ENCODE measurements at regions not wholly inside any gene's neighbourhood (a gene's known extent, or its start where the extent isn't known, plus 50 kb on each side); places are given as distances from the start of the nearest gene placed in this dataset.

GRCh38 chr3:144235489-144235888, 263.9 kb downstream of the DIPK2A start:
- no peak for DNase-seq
- H3K36me3 ChIP-seq (ENCODE audit: insufficient read depth, low read length) = no peaks in the 10 kb centered on the region
- Mint-ChIP-seq H3K4me3 (no peak overlapping the region), H3K27me3 (peaks cover 15% of the 10 kb centered on the region), H3K27ac (no peak overlapping the region), H3K36me3 (ENCODE audit: low read depth) (no peaks in the 10 kb centered on the region), H3K9me3 (no peaks in the 10 kb centered on the region), H3K4me1 (ENCODE audit: low read depth) (no peaks in the 10 kb centered on the region)
- no peaks in the 10 kb centered on the region for H3K4me1 ChIP-seq (ENCODE audit: insufficient read depth, low read length)
- H3K27ac ChIP-seq (ENCODE audit: low read depth in 1 of 2, low read length in 2 of 2) = no peak overlapping the region
- intact Hi-C loops (cut with DNase I, micrococcal nuclease) = no loop called here
- no peaks in the 10 kb centered on the region for H3K9me3 ChIP-seq (ENCODE audit: control insufficient read depth in 1 of 2, insufficient read depth in 1 of 2, low read length in 2 of 2)
- TF ChIP-seq, protein P1, sequence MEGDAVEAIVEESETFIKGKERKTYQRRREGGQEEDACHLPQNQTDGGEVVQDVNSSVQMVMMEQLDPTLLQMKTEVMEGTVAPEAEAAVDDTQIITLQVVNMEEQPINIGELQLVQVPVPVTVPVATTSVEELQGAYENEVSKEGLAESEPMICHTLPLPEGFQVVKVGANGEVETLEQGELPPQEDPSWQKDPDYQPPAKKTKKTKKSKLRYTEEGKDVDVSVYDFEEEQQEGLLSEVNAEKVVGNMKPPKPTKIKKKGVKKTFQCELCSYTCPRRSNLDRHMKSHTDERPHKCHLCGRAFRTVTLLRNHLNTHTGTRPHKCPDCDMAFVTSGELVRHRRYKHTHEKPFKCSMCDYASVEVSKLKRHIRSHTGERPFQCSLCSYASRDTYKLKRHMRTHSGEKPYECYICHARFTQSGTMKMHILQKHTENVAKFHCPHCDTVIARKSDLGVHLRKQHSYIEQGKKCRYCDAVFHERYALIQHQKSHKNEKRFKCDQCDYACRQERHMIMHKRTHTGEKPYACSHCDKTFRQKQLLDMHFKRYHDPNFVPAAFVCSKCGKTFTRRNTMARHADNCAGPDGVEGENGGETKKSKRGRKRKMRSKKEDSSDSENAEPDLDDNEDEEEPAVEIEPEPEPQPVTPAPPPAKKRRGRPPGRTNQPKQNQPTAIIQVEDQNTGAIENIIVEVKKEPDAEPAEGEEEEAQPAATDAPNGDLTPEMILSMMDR (IDR thresholded peaks at IDR 0.05) = no peak
- CTCF ChIA-PET = no interaction called here
- no peak overlapping the region for H3K4me3 ChIP-seq (ENCODE audit: low read length)
- no peak for ATAC-seq (ENCODE audit: poor library complexity)
- no peaks in the 10 kb centered on the region for H3K27me3 ChIP-seq (ENCODE audit: control insufficient read depth in 1 of 2, insufficient read depth in 2 of 2, low read length in 2 of 2)
- POLR2A ChIA-PET = no interaction called here

- Histone ChIP-seq H3K27ac (ENCODE audit: low read depth in 1 of 2, low read length in 2 of 2) (no peak overlapping the region), H3K27me3 (ENCODE audit: control insufficient read depth in 1 of 2, insufficient read depth in 2 of 2, low read length in 2 of 2) (no peaks in the 10 kb centered on the region), H3K36me3 (ENCODE audit: insufficient read depth, low read length) (no peaks in the 10 kb centered on the region), H3K4me3 (ENCODE audit: low read length) (no peak overlapping the region), H3K4me1 (ENCODE audit: insufficient read depth, low read length) (no peaks in the 10 kb centered on the region), H3K9me3 (ENCODE audit: control insufficient read depth in 1 of 2, insufficient read depth in 1 of 2, low read length in 2 of 2) (no peaks in the 10 kb centered on the region)
- ChIA-PET CTCF (no interaction called here), POLR2A (no interaction called here)
- DNase-seq = no peak
- intact Hi-C loops (cut with DNase I, micrococcal nuclease) = no loop called here
- H3K4me3 Mint-ChIP-seq = no peak overlapping the region
- H3K27me3 Mint-ChIP-seq = peaks cover 15% of the 10 kb centered on the region
- H3K27ac Mint-ChIP-seq = no peak overlapping the region
- TF ChIP-seq, protein P1 (IDR thresholded peaks at IDR 0.05) = no peak
- H3K36me3 Mint-ChIP-seq (ENCODE audit: low read depth) = no peaks in the 10 kb centered on the region
- ATAC-seq (ENCODE audit: poor library complexity) = no peak
- H3K9me3 Mint-ChIP-seq = no peaks in the 10 kb centered on the region
- H3K4me1 Mint-ChIP-seq (ENCODE audit: low read depth) = no peaks in the 10 kb centered on the region
Measured at GRCh38 chr3:144237351-144237750, 265.7 kb downstream of the DIPK2A start.

DNA sequence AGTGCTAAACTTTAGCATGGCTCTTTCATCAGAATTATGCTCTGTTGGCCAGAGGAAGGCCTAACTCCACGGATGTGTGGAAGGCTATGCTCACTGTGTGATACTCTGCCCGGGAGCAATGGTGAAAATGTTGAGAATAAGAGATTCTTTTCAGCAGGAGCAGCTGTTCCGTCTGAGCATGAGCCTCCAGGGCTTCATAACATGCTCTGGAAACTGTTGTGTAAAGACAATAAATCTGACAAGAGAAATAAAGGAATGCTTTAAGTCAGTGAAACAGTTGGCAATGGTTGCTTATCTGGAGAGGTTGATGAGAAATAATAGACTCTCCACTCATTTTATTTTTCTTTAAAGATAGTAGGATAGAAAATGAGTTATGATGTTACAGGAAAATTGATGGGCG, 269.8 kb downstream of the DIPK2A start:
- Histone ChIP-seq H3K27me3 (ENCODE audit: control insufficient read depth in 1 of 2, insufficient read depth in 2 of 2, low read length in 2 of 2) (no peaks in the 10 kb centered on the region), H3K36me3 (ENCODE audit: insufficient read depth, low read length) (no peaks in the 10 kb centered on the region), H3K4me1 (ENCODE audit: insufficient read depth, low read length) (no peaks in the 10 kb centered on the region), H3K4me3 (ENCODE audit: low read length) (no peak overlapping the region), H3K9me3 (ENCODE audit: control insufficient read depth in 1 of 2, insufficient read depth in 1 of 2, low read length in 2 of 2) (no peaks in the 10 kb centered on the region), H3K27ac (ENCODE audit: low read depth in 1 of 2, low read length in 2 of 2) (no peak overlapping the region)
- Mint-ChIP-seq H3K27me3 (peaks cover 15% of the 10 kb centered on the region), H3K9me3 (no peaks in the 10 kb centered on the region), H3K36me3 (ENCODE audit: low read depth) (no peaks in the 10 kb centered on the region), H3K4me3 (no peak overlapping the region), H3K27ac (no peak overlapping the region), H3K4me1 (ENCODE audit: low read depth) (no peaks in the 10 kb centered on the region)
- intact Hi-C loops (cut with DNase I, micrococcal nuclease) = no loop called here
- DNase-seq (no peak), ATAC-seq (ENCODE audit: poor library complexity) (no peak)
- CTCF ChIA-PET = no interaction called here
- POLR2A ChIA-PET = no interaction called here
- TF ChIP-seq, protein P1 (IDR thresholded peaks at IDR 0.05) = no peak
